ENCODE measurements at regions not wholly inside any gene's neighbourhood (a gene's known extent, or its start where the extent isn't known, plus 50 kb on each side); places are given as distances from the start of the nearest gene placed in this dataset.

DNA sequence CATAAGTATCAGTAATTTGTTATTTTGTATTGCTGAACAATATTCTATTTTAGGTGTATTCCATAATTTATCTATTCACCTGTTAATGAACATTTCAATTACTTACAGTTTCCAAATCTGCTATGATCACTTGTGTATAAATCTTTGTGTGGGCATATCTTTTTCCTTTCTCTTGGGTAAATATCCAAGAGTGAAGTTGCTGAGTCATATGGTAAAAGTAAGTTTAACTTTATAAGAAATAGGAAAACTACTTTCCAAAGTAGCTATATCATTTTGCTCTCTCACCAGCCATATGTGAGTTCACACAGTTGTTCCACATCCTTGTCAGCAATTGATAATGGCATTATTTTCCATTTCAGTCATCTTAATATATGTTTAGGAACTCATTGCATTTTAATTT is 66.6 kb upstream of the KITLG start:
- H3K27ac ChIP-seq = no peak overlapping the region
- H3K9ac ChIP-seq (ENCODE audit: insufficient read length) = no peak overlapping the region
- no peak for DNase-seq (ENCODE audit: low read depth, low spot score)
- no peaks in the 10 kb centered on the region for H3K9me3 ChIP-seq (ENCODE audit: low read depth, low read length)
- no peak overlapping the region for H3K4me3 ChIP-seq
- TF ChIP-seq POLR2AphosphoS5 (IDR thresholded peaks at IDR 0.05; ENCODE audit: borderline replicate concordance, low read depth, low read length) (no peak), EZH2 (IDR thresholded peaks at IDR 0.05) (no peak), FOXP2 (optimal IDR thresholded peaks at IDR 0.05; ENCODE audit: control extremely low read depth, extremely low read length, insufficient read depth) (no peak)
- no peaks in the 10 kb centered on the region for H3K36me3 ChIP-seq (ENCODE audit: insufficient read depth, low read length)

DNA sequence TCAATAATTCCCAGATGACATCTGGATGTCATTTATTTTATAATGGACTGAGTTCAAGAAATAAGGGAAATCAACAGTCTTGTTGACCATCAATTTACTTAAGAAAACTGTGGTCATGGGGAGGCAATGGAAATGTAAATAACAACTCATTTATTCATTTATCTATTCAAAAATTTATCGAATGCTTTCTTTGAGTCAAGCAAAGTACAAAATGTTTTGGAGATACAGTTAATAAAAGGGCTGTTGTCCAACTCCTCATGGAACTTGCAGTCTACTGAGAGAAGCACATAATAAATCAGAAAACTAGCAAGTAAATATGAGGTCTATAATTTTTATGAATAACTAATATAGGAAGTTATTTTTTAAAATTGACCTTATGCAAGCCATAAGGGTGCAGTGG is 65.5 kb upstream of the KITLG start:
- H3K9me3 ChIP-seq (ENCODE audit: low read depth, low read length) = no peaks in the 10 kb centered on the region
- H3K27ac ChIP-seq = no peak overlapping the region
- TF ChIP-seq FOXP2 (optimal IDR thresholded peaks at IDR 0.05; ENCODE audit: control extremely low read depth, extremely low read length, insufficient read depth) (no peak), POLR2AphosphoS5 (IDR thresholded peaks at IDR 0.05; ENCODE audit: borderline replicate concordance, low read depth, low read length) (no peak), EZH2 (IDR thresholded peaks at IDR 0.05) (no peak)
- H3K9ac ChIP-seq (ENCODE audit: insufficient read length) = no peak overlapping the region
- H3K4me3 ChIP-seq = no peak overlapping the region
- no peaks in the 10 kb centered on the region for H3K36me3 ChIP-seq (ENCODE audit: insufficient read depth, low read length)
- no peak for DNase-seq (ENCODE audit: low read depth, low spot score)

DNA sequence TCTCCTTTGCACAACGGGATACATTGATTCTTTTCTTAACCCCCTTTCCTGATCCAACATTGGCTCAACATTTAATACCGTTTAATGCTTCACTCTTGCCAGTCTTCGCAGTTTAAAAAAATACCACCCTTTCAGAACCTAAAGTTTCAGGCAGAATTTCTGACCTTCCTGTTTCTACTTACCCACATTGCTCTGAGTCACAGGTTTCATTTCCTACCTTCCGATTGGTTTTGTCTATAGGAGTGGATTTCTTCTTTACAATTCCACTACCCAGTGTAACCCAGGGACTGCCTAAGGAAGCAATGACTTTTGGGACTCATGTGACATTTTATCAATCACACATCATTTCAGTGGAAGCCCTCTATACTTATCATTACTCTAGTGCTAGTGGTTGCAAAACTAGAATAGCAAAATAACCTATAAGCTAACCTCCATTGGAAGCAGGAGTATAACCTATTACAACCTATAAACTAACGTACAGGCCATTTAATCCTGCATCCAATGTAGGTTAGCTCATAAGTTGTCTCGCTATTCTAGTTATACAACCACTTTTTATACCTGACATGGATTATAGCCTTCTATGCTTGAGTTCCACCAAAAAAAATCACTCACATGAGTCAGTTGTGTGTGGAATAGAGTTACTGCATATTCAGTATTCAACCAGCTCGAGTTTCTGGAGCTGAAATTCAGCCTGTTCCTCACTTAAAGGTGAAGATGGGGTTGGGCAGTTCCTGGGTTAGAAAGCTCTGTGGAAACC is 64.9 kb upstream of the KITLG start:
- H3K36me3 ChIP-seq (ENCODE audit: insufficient read depth, low read length) = no peaks in the 10 kb centered on the region
- no peak overlapping the region for H3K9ac ChIP-seq (ENCODE audit: insufficient read length)
- TF ChIP-seq FOXP2 (optimal IDR thresholded peaks at IDR 0.05; ENCODE audit: control extremely low read depth, extremely low read length, insufficient read depth) (no peak), POLR2AphosphoS5 (IDR thresholded peaks at IDR 0.05; ENCODE audit: borderline replicate concordance, low read depth, low read length) (no peak), EZH2 (IDR thresholded peaks at IDR 0.05) (no peak)
- no peak overlapping the region for H3K27ac ChIP-seq
- no peak for DNase-seq (ENCODE audit: low read depth, low spot score)
- no peaks in the 10 kb centered on the region for H3K9me3 ChIP-seq (ENCODE audit: low read depth, low read length)
- no peak overlapping the region for H3K4me3 ChIP-seq

DNA sequence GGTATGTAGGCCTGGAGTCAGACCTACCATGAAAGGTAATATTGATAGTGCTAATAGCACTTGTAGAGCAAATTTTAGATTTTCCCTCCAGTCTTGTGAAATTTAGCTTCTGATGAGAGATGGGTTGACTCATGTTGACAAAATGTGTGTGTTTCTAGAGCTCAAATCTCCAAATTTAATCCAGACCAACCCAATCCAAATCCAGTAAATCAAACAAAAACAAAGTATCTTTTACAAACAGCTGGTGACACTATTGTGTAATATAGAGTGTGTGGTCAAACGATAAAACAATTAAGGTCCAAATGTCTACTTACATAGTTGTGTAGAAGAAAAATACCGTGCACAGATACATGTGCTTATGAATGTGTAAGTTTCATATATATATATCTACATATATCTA is 63.4 kb upstream of the KITLG start:
- H3K9ac ChIP-seq (ENCODE audit: insufficient read length) = no peak overlapping the region
- no peaks in the 10 kb centered on the region for H3K36me3 ChIP-seq (ENCODE audit: insufficient read depth, low read length)
- DNase-seq (ENCODE audit: low read depth, low spot score) = no peak
- no peak overlapping the region for H3K4me3 ChIP-seq
- no peak overlapping the region for H3K27ac ChIP-seq
- no peak for TF ChIP-seq FOXP2 (optimal IDR thresholded peaks at IDR 0.05; ENCODE audit: control extremely low read depth, extremely low read length, insufficient read depth)
- TF ChIP-seq POLR2AphosphoS5 (IDR thresholded peaks at IDR 0.05; ENCODE audit: borderline replicate concordance, low read depth, low read length) = no peak
- no peak for TF ChIP-seq EZH2 (IDR thresholded peaks at IDR 0.05)
- H3K9me3 ChIP-seq (ENCODE audit: low read depth, low read length) = no peaks in the 10 kb centered on the region

DNA sequence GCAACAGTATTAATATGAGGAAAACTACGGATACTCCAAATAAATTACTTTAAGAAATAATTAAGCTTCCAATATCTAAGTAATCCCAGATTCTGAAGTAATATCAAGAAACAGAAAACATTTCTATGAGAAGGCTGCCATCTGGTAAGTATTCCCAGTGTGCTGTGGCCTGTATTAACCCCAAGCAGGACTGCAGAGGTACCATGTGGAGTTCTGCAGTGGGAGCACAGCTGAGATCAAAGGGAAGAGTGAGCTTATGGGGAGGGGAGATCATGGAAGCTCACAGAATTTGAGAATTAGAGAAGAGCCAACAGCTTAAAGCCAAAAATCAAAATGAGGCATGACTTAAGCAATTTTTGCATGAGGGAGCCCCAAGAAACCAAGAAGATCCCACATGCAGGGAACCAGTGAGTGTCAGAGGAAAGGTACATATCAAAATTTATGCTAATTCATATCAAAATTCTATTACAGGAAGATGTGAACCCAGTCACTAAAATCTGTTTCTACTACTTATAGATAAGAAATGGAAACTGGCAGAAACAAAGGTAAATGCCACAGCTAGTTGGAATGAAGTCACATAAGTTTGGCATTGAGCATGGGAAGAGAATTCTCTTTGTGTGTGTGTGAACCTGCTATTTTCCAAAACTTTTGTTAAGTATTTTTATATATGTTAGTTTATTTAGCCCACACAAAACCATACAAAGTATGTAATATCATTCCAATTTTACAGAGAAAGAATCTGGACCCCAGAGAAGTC is 62.6 kb upstream of the KITLG start:
- Histone ChIP-seq H3K9me3 (ENCODE audit: low read depth, low read length) (no peaks in the 10 kb centered on the region), H3K4me3 (no peak overlapping the region), H3K27ac (no peak overlapping the region), H3K9ac (ENCODE audit: insufficient read length) (no peak overlapping the region), H3K36me3 (ENCODE audit: insufficient read depth, low read length) (no peaks in the 10 kb centered on the region)
- no peak for DNase-seq (ENCODE audit: low read depth, low spot score)
- TF ChIP-seq POLR2AphosphoS5 (IDR thresholded peaks at IDR 0.05; ENCODE audit: borderline replicate concordance, low read depth, low read length) (no peak), FOXP2 (optimal IDR thresholded peaks at IDR 0.05; ENCODE audit: control extremely low read depth, extremely low read length, insufficient read depth) (no peak), EZH2 (IDR thresholded peaks at IDR 0.05) (no peak)

DNA sequence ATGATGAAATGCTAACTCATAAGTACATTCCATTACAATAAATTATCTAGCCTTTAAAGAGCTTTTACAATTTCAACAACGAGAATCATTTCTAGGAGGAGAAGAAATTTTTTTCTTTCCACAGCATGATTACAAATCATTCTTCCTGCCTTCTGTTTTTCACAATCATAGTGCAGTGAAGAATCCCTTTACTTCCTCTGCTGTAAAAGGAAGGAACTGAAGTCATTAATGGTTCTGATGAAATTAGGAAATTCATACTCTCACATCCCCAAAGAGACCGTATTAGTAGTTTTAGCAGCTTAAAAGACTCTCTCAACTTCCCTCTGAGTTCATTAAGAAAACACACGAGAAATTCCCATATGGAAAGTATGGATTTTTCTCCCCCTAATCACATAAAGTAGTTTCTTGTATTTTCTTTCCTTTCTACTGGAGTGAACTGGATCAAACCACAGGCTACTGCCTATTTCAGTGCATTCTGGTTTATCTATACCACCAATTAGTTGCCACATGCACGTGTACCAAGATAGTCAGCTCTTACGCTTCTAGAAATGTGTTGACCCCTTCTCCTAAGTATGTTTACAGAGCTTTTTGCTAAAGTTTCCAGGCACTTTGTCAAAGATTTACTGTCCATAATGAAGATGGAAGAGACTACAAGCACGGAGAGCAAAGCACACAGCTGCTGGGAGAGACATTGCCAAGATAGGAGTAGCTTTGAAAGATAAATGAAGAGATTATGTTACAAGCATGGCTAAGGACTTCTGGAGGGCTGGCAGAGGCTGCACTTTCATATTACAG is 58.9 kb upstream of the KITLG start:
- Histone ChIP-seq H3K9ac (ENCODE audit: insufficient read length) (peak overlapping the region; percentile 11), H3K36me3 (ENCODE audit: insufficient read depth, low read length) (no peaks in the 10 kb centered on the region), H3K27ac (peak overlapping the region; percentile 79), H3K4me3 (peak overlapping the region; percentile 69), H3K9me3 (ENCODE audit: low read depth, low read length) (no peaks in the 10 kb centered on the region)
- TF ChIP-seq EZH2 (IDR thresholded peaks at IDR 0.05) (no peak), POLR2AphosphoS5 (IDR thresholded peaks at IDR 0.05; ENCODE audit: borderline replicate concordance, low read depth, low read length) (no peak), FOXP2 (optimal IDR thresholded peaks at IDR 0.05; ENCODE audit: control extremely low read depth, extremely low read length, insufficient read depth) (no peak)
- DNase-seq (ENCODE audit: low read depth, low spot score) = peak; percentile 35

DNA sequence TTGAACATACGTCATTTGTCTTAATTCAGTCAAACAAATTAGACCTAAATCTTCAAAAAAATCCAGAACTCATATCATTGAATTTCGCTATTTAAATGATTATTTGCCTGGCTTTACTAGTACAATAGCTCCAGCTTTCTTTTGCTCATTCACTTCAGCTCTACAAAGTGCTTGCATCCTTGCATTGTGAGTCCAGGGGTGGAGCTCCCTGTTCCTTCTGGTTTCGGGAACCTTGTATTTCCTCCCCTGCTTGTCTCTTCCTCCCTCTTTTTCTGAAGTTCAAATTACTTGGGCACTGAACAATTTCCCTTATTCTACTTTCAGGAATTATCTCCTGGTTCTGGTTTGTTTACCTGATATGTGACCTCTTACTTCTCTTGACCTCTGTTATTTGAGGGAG is 58.1 kb upstream of the KITLG start:
- Histone ChIP-seq H3K9me3 (ENCODE audit: low read depth, low read length) (no peaks in the 10 kb centered on the region), H3K9ac (ENCODE audit: insufficient read length) (no peak overlapping the region), H3K27ac (peak overlapping the region; percentile 79), H3K4me3 (no peak overlapping the region), H3K36me3 (ENCODE audit: insufficient read depth, low read length) (no peaks in the 10 kb centered on the region)
- TF ChIP-seq EZH2 (IDR thresholded peaks at IDR 0.05) = no peak
- no peak for TF ChIP-seq POLR2AphosphoS5 (IDR thresholded peaks at IDR 0.05; ENCODE audit: borderline replicate concordance, low read depth, low read length)
- TF ChIP-seq FOXP2 (optimal IDR thresholded peaks at IDR 0.05; ENCODE audit: control extremely low read depth, extremely low read length, insufficient read depth) = no peak
- DNase-seq (ENCODE audit: low read depth, low spot score) = no peak

DNA sequence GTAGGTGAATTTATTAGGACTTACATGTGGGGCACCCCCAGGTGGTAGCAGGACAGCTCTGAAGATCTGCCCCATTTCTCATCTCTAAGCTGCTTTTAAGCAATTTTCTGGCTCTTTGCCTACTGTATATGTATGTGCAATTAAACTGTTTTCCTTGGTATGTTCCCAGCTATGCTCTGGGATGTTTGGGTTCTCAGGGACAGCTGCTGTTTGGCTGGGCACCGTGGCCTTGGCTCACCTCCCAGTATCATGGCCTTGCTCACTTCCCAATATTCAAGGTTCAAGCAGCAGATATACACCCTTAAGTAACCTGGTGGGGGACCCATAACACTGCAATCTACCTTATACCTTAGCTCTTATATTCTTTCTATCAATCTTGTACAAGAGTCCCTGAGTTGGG is 53.7 kb upstream of the KITLG start:
- Histone ChIP-seq H3K36me3 (ENCODE audit: insufficient read depth, low read length) (no peaks in the 10 kb centered on the region), H3K4me3 (no peak overlapping the region), H3K9ac (ENCODE audit: insufficient read length) (no peak overlapping the region), H3K9me3 (ENCODE audit: low read depth, low read length) (no peaks in the 10 kb centered on the region), H3K27ac (no peak overlapping the region)
- TF ChIP-seq FOXP2 (optimal IDR thresholded peaks at IDR 0.05; ENCODE audit: control extremely low read depth, extremely low read length, insufficient read depth) = no peak
- TF ChIP-seq POLR2AphosphoS5 (IDR thresholded peaks at IDR 0.05; ENCODE audit: borderline replicate concordance, low read depth, low read length) = no peak
- TF ChIP-seq EZH2 (IDR thresholded peaks at IDR 0.05) = no peak
- DNase-seq (ENCODE audit: low read depth, low spot score) = no peak

All from SK-N-MC (cell line).